GM21447 (cell line): ENCODE measurements at regions not wholly inside any gene's neighbourhood (a gene's known extent, or its start where the extent isn't known, plus 50 kb on each side); places are given as distances from the start of the nearest gene placed in this dataset.
"Not testable (repeated sequence)": the region's sequence is repeated elsewhere in the genome, so short reads cannot be mapped to it uniquely, and the experiment has no call there.

Source experiments
- ATAC-seq: cut with Tn5 transposase; IDR thresholded peaks from one replicate; pipeline ENCODE4 v1.9.1; 2021; ENCODE audit not compliant: unreplicated experiment

DNA sequence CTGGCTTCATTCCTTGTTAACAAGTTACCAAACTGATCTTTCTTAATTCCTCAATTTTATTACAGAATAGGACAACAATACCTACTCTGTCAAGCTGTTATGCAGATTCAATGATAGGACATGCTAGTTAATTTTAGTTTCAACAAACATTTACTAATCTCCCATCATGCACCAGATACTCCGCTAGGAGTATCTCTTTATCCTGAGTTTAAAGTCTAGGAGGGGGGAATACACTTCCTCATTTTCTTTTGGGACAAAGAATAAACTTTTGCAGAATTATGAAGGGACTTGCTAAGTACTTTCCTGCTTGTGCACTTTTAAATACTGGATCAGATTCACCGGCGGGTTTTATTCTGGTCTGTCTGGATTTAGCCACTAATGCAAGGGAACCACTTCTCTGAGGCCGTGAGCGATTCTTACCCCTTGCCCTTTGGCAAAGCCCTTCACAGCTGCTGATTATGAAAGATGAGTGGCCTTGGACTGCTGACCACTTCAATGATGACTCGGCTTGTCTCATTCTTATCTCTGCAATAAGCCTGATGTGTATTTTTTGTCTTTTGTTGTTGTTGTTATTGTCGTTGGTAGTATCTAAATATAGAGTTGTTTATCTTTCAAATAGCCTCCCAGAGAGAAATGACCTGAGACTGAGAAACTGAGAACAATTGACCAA lies 73.9 kb downstream of the RMI1 start:
- ATAC-seq = no peak

DNA sequence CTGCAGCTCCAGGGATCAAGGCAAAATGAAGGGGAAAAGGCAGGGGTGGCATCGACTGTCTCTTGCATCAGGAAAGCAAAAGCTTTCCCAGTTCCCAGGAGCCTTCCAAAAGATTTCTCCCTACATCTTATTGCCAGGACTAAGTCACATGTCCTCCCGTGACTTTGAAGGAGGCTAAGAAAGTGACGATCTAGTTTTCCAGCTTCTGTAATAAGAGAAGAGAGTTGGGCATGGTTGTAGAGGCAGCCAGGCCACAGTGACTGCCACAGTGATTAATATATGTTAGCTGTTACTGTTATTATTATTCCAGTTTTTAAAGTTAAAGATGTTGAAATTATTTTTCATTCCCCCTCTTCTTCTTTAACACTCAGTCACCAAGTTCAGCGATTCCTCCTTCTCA lies 77.1 kb downstream of the RMI1 start:
- no peak for ATAC-seq

DNA sequence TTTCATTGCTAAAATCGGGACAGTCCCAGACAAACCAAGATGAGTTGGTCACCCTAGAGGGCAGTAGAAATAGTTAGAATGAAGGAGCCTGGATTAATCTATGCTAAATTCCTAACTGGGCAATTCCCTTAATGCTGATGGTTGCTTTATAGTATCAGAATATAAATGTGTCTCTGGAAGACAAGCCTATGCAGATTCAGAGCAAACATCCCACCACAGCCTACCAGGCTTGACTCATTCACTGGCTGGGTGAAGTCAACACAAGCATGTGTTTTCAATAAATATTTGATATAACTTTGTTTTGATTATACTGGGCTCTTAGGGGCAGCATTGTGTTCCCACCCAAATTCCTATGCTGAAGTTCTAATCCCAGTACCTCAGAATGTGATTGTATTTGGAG lies 79.3 kb downstream of the RMI1 start:
- no peak for ATAC-seq

- ATAC-seq = no peak
Observed at GRCh38 chr9:84061613-84062193, 81.1 kb downstream of the RMI1 start.

DNA sequence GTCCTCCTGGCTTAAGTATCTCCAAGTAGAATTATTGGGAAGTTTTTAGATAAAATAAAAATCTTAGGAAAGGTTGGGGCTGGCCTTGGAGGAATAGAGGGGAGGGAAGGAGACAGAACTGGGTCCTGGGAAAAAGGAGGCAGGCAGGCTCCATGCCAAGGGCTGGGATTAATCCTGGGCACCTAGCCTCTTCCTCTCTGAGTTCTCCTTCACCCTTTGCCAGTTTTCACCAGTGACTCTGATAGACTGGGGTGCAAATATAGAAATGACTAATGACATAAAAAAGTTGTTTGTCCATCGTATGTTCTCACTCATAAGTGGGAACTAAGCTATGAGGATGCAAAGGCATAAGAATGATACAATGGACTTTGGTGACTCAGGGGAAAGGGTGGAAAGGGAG lies 81.9 kb downstream of the RMI1 start:
- ATAC-seq = no peak

GRCh38 chr9:84067821-84068220 lies 87.2 kb downstream of the RMI1 start:
- ATAC-seq = no peak

- ATAC-seq = no peak
Observed at GRCh38 chr9:84068872-84069271, 88.3 kb downstream of the RMI1 start.

GRCh38 chr9:84070590-84070989 lies 90.0 kb downstream of the RMI1 start:
- ATAC-seq = no peak

- ATAC-seq = no peak
Observed at GRCh38 chr9:84072621-84073180, 92.1 kb downstream of the RMI1 start.

GRCh38 chr9:84075004-84075403 lies 94.4 kb downstream of the RMI1 start:
- ATAC-seq = no peak

- no peak for ATAC-seq
Observed at GRCh38 chr9:84076384-84076783, 95.8 kb downstream of the RMI1 start.

- not testable (repeated sequence) for ATAC-seq
Observed at GRCh38 chr9:84077816-84078215, 97.2 kb downstream of the RMI1 start.

GRCh38 chr9:84079994-84080393 lies 99.4 kb downstream of the RMI1 start:
- no peak for ATAC-seq

DNA sequence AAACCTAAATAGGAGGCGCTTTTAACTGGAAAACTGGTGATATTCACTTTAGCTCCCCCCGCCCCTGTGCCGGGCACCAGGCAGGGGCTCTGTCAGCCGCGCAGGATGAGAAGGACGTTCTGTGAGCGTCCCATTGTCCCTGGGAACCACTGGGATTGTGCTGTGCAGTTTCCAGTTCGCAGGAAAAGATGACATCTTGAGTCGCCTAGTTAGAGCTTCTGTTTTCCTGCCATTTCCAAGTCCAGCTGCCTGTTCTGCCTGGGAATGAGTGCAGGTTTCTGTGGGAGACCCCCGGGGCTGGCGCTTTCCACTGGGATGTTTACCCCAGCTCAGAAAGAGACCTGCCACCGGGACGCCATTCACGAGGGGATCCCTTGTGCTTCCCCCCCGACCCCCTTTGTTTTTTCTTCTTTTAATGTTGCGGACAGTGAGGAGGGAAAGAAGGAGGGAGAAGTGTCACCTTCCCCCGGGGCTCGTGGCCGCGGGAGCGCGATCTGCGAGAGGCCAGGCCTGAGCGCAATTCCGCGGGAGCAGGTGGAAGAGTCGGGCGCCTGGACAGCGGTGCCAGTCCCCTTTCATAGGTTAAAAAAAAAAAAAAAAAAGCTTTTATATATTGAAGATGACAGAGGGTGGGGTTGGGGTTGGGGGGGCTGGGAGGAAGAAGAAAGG lies 121.5 kb downstream of the RMI1 start:
- no peak for ATAC-seq

- no peak for ATAC-seq
Observed at GRCh38 chr9:84103651-84104377, 123.2 kb downstream of the RMI1 start.

- no peak for ATAC-seq
Observed at GRCh38 chr9:84107081-84107480, 126.5 kb downstream of the RMI1 start.

DNA sequence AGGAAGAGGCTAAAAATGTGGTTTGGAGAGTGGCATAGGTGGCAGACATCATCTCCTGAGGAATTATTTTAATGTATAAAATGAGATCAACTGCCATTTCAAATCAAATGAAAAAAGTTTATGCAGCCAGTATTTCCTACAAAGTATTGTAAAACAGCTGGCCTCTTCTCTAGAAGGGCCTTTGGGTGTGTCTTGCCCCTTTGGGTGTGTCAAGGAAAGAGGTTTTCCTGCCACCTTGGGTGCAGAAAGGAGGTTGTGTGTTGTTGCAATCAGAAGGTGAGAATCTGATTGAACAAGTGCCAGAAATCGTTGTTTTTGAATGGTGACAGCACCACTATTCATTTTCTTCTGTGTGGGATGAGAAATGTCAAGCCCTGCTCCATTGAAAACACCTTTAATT lies 127.4 kb downstream of the RMI1 start:
- no peak for ATAC-seq

GRCh38 chr9:84111726-84112125 lies 131.1 kb downstream of the RMI1 start:
- ATAC-seq = no peak

- ATAC-seq = no peak
Observed at GRCh38 chr9:84121991-84122523, 141.5 kb downstream of the RMI1 start.

- no peak for ATAC-seq
Observed at GRCh38 chr9:84122572-84122971, 142.0 kb downstream of the RMI1 start.
